ENCODE measurements at regions not wholly inside any gene's neighbourhood (a gene's known extent, or its start where the extent isn't known, plus 50 kb on each side); places are given as distances from the start of the nearest gene placed in this dataset.

DNA sequence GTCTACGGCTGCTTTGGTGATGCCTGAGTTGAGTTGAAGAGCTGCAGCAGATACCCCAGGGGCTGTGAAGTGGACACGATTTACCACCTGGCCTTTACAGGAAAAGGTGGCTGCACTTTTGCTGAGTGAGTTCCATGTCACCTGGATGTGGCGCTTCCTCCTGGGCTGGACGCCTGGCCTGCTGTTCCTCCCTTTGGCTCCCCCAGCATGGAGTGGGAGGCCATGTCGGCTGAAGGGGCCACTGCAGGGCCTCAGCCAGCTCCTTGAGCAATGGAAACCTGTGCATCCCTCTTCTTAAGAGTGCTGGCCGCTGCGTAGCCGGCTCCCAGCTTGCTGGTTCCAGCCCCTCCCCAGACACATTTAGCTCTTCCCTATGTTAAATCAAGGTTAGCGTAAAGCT lies 221.0 kb downstream of the GLRX3 start:
- H3K4me3 ChIP-seq (ENCODE audit: low read depth, low read length) = no peak overlapping the region
- H3K27me3 ChIP-seq (ENCODE audit: control insufficient read depth, insufficient read depth, low read length) = no peaks in the 10 kb centered on the region
- FAIRE-seq (no peak), DNase-seq (ENCODE audit: low read depth) (no peak)
- TF ChIP-seq, protein P1, sequence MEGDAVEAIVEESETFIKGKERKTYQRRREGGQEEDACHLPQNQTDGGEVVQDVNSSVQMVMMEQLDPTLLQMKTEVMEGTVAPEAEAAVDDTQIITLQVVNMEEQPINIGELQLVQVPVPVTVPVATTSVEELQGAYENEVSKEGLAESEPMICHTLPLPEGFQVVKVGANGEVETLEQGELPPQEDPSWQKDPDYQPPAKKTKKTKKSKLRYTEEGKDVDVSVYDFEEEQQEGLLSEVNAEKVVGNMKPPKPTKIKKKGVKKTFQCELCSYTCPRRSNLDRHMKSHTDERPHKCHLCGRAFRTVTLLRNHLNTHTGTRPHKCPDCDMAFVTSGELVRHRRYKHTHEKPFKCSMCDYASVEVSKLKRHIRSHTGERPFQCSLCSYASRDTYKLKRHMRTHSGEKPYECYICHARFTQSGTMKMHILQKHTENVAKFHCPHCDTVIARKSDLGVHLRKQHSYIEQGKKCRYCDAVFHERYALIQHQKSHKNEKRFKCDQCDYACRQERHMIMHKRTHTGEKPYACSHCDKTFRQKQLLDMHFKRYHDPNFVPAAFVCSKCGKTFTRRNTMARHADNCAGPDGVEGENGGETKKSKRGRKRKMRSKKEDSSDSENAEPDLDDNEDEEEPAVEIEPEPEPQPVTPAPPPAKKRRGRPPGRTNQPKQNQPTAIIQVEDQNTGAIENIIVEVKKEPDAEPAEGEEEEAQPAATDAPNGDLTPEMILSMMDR (IDR thresholded peaks at IDR 0.05; ENCODE audit: insufficient read depth, low read length, severe bottlenecking) = no peak
- H3K36me3 ChIP-seq (ENCODE audit: control insufficient read depth, insufficient read depth, low read length) = no peaks in the 10 kb centered on the region

DNA sequence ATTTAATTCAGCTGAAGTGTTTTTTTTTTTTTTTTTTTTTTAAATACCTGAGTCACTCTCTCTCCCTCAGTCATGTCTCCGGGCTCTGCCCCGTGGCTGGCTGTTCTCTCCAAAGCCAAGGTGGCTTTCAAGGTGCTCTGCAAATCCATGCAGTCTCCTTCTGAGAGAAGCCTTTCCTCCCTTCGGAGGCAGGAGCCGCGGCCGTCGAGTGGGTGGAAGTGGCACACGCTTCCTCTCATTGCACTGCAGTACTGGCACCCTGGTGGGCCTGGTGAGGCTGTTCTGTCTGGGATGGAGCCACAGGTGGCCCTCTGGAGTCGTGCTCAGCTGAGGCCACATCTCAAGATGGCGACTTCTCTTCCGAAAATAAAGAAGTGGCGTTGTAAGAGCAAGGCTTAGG lies 221.8 kb downstream of the GLRX3 start:
- no peak overlapping the region for H3K4me3 ChIP-seq (ENCODE audit: low read depth, low read length)

GRCh38 chr10:130358981-130359650 lies 222.9 kb downstream of the GLRX3 start:
- TF ChIP-seq, protein P1 (IDR thresholded peaks at IDR 0.05; ENCODE audit: insufficient read depth, low read length, severe bottlenecking) = no peak
- FAIRE-seq (no peak), DNase-seq (ENCODE audit: low read depth) (no peak)

More for the DNA sequence above, 221.8 kb downstream of the GLRX3 start:
- FAIRE-seq (no peak), DNase-seq (ENCODE audit: low read depth) (no peak)
- Histone ChIP-seq H3K36me3 (ENCODE audit: control insufficient read depth, insufficient read depth, low read length) (no peaks in the 10 kb centered on the region), H3K27me3 (ENCODE audit: control insufficient read depth, insufficient read depth, low read length) (no peaks in the 10 kb centered on the region)
- TF ChIP-seq, protein P1 (IDR thresholded peaks at IDR 0.05; ENCODE audit: insufficient read depth, low read length, severe bottlenecking) = no peak

DNA sequence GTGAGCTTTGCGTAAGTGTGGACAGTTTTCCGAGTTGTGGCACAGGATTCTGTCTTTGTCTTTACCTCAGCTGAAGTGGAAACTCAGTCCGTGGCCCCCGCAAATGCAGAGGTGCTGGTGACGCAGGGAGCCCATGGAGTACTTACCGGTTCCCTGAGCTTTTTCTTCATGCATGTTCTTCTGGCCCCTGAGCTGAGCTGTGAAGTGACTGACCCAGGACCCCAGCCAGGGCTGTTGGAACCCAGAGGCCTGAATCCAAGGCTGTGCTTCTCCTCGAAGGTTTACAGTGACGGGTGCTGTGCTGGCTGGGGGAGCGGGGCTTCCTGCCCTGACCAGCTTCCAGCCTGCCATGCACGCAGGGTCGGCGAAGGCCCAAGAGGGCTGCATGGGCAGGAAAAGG lies 223.5 kb downstream of the GLRX3 start:
- Histone ChIP-seq H3K36me3 (ENCODE audit: control insufficient read depth, insufficient read depth, low read length) (no peaks in the 10 kb centered on the region), H3K27me3 (ENCODE audit: control insufficient read depth, insufficient read depth, low read length) (no peaks in the 10 kb centered on the region), H3K4me3 (ENCODE audit: low read depth, low read length) (no peak overlapping the region)
- no peak for DNase-seq (ENCODE audit: low read depth)
- no peak for FAIRE-seq
- TF ChIP-seq, protein P1 (IDR thresholded peaks at IDR 0.05; ENCODE audit: insufficient read depth, low read length, severe bottlenecking) = no peak

More at GRCh38 chr10:130358981-130359650, 222.9 kb downstream of the GLRX3 start:
- Histone ChIP-seq H3K4me3 (ENCODE audit: low read depth, low read length) (no peak overlapping the region), H3K27me3 (ENCODE audit: control insufficient read depth, insufficient read depth, low read length) (no peaks in the 10 kb centered on the region), H3K36me3 (ENCODE audit: control insufficient read depth, insufficient read depth, low read length) (no peaks in the 10 kb centered on the region)

DNA sequence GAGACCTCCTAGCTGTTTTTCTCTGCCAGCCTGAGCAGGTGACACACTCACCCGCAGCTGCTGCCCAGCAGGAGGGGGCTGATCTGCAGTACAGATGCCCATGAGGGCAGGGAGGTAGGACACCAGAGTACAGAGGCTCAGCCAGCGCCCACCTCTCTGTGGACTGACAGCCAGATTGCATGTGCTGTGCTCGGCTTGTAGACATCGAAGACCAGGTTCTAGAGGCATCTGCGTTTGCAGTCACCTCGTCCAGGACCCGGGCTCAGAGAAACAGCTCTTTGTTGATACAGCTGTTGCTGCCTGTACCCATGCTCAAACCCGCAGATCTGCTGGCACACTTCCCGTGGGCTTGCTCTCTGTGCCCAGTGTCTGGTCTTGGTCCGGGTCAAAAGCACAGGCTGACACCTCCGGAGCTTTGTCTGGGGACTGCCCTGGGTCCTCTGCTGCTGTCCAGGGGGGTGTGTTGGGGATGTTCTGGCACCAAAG lies 224.7 kb downstream of the GLRX3 start:
- FAIRE-seq = no peak
- TF ChIP-seq, protein P1 (IDR thresholded peaks at IDR 0.05; ENCODE audit: insufficient read depth, low read length, severe bottlenecking) = no peak
- H3K4me3 ChIP-seq (ENCODE audit: low read depth, low read length) = no peak overlapping the region

More for the DNA sequence above, 224.7 kb downstream of the GLRX3 start:
- Histone ChIP-seq H3K27me3 (ENCODE audit: control insufficient read depth, insufficient read depth, low read length) (no peaks in the 10 kb centered on the region), H3K36me3 (ENCODE audit: control insufficient read depth, insufficient read depth, low read length) (no peaks in the 10 kb centered on the region)
- no peak for DNase-seq (ENCODE audit: low read depth)

Data from bronchial epithelial cell (primary cell).